Lower leg skin (tissue), 3 donors: ENCODE measurements at regions not wholly inside any gene's neighbourhood (a gene's known extent, or its start where the extent isn't known, plus 50 kb on each side); places are given as distances from the start of the nearest gene placed in this dataset.

Source experiments
- POLR2A ChIP-seq, 2 donors: fragments of 450-650 bp; IDR thresholded peaks; one replicate each; pipeline ENCODE4 v1.6.1; 2016 to 2017; ENCODE audit warnings: antibody characterized with exemption in 2 of 2, mild to moderate bottlenecking in 1 of 2, moderate library complexity in 1 of 2
- TF ChIP-seq, protein P1 (sequence below), 3 donors: fragments of 450-650 bp; IDR thresholded peaks; one replicate each; pipeline ENCODE4 v1.5.1; 2016; ENCODE audit warnings: antibody characterized with exemption in 3 of 3, mild to moderate bottlenecking in 3 of 3, moderate library complexity in 2 of 3

GRCh38 chrX:128408842-128409241 lies 356.6 kb upstream of the ACTRT1 start:
- TF ChIP-seq, protein P1, sequence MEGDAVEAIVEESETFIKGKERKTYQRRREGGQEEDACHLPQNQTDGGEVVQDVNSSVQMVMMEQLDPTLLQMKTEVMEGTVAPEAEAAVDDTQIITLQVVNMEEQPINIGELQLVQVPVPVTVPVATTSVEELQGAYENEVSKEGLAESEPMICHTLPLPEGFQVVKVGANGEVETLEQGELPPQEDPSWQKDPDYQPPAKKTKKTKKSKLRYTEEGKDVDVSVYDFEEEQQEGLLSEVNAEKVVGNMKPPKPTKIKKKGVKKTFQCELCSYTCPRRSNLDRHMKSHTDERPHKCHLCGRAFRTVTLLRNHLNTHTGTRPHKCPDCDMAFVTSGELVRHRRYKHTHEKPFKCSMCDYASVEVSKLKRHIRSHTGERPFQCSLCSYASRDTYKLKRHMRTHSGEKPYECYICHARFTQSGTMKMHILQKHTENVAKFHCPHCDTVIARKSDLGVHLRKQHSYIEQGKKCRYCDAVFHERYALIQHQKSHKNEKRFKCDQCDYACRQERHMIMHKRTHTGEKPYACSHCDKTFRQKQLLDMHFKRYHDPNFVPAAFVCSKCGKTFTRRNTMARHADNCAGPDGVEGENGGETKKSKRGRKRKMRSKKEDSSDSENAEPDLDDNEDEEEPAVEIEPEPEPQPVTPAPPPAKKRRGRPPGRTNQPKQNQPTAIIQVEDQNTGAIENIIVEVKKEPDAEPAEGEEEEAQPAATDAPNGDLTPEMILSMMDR (IDR thresholded peaks at IDR 0.05), result no peak
- TF ChIP-seq POLR2A (IDR thresholded peaks at IDR 0.05), result no peak
